WTC11 (cell line): ENCODE measurements at regions not wholly inside any gene's neighbourhood (a gene's known extent, or its start where the extent isn't known, plus 50 kb on each side); places are given as distances from the start of the nearest gene placed in this dataset.

Experiments used
- ATAC-seq: fragments of 200-7000 bp; cut with Tn5 transposase; 2 replicates; pipeline ENCODE4 v1.10.0; 2021; ENCODE audit warnings: mild to moderate bottlenecking, moderate library complexity
- CTCF ChIA-PET: fragments of 300-600 bp; sonication (Branson Sonifier 250); formaldehyde crosslinking; loops from one replicate; lab custom pipeline; 2021; ENCODE audit warnings: antibody characterized with exemption; lab: Charles Lee
- POLR2A ChIA-PET: fragments of 350-600 bp; sonication (Branson Sonifier 250); formaldehyde crosslinking; loops from one replicate; lab custom pipeline; 2021; ENCODE audit warnings: antibody characterized with exemption; lab: Charles Lee
- DNase-seq: peaks from one replicate; pipeline ENCODE4 v3.0.0; 2021; ENCODE audit warnings: low spot score
- H3K27ac Mint-ChIP-seq: 2 replicates; pipeline ENCODE4 v1.8.0; 2021; ENCODE audit warnings: mixed read lengths
- H3K27me3 Mint-ChIP-seq: 2 replicates; pipeline ENCODE4 v1.8.0; 2021; ENCODE audit warnings: low read depth, mild to moderate bottlenecking, moderate library complexity, mixed read lengths
- H3K36me3 Mint-ChIP-seq: 2 replicates; pipeline ENCODE4 v1.8.0; 2021; ENCODE audit warnings: mixed read lengths
- H3K4me1 Mint-ChIP-seq: 2 replicates; pipeline ENCODE4 v1.8.0; 2022; ENCODE audit warnings: mixed read lengths
- H3K4me3 Mint-ChIP-seq: 2 replicates; pipeline ENCODE4 v1.8.0; 2021; ENCODE audit warnings: mild to moderate bottlenecking, moderate library complexity, mixed read lengths
- H3K9me3 Mint-ChIP-seq: 2 replicates; pipeline ENCODE4 v1.8.0; 2021; ENCODE audit warnings: mixed read lengths
- ATF1 ChIP-seq: sonication (generic); formaldehyde crosslinking; IDR thresholded peaks from 2 replicates; pipeline ENCODE4 v1.8.1; 2023; ENCODE audit warnings: mild to moderate bottlenecking, moderate library complexity, missing genetic modification reagents
- CTCF ChIP-seq: fragments of 200-600 bp; IDR thresholded peaks from 2 replicates; pipeline ENCODE4 v1.8.0; 2022; ENCODE audit warnings: antibody characterized with exemption
- GABPB1 ChIP-seq: sonication (generic); formaldehyde crosslinking; IDR thresholded peaks from 2 replicates; pipeline ENCODE4 v1.8.1; 2023; ENCODE audit warnings: mild to moderate bottlenecking, missing genetic modification reagents
- JAZF1 ChIP-seq: fragments of 250-450 bp; sonication (Bioruptor Pico); IDR thresholded peaks from 2 replicates; pipeline ENCODE4 v1.9.0; 2021; ENCODE audit warnings: moderate library complexity, mild to moderate bottlenecking, inconsistent platforms
- NFATC4 ChIP-seq: fragments of 250-450 bp; sonication (Bioruptor Pico); IDR thresholded peaks from 2 replicates; pipeline ENCODE4 v1.9.0; 2021; ENCODE audit warnings: mild to moderate bottlenecking
- OVOL2 ChIP-seq: fragments of 250-450 bp; sonication (Bioruptor Pico); IDR thresholded peaks from 2 replicates; pipeline ENCODE4 v1.9.0; 2021; ENCODE audit warnings: mild to moderate bottlenecking, borderline replicate concordance
- PRRX2 ChIP-seq: fragments of 250-450 bp; sonication (Bioruptor Pico); IDR thresholded peaks from 2 replicates; pipeline ENCODE4 v1.8.0; 2021; ENCODE audit warnings: mild to moderate bottlenecking
- SMAD4 ChIP-seq: sonication (generic); formaldehyde crosslinking; IDR thresholded peaks from 2 replicates; pipeline ENCODE4 v1.8.0; 2022; ENCODE audit warnings: mild to moderate bottlenecking, missing genetic modification reagents
- TCF7 ChIP-seq: sonication (generic); formaldehyde crosslinking; IDR thresholded peaks from 2 replicates; pipeline ENCODE4 v1.8.0; 2022; ENCODE audit warnings: mild to moderate bottlenecking, low read depth, missing genetic modification reagents, moderate library complexity
- ZBTB43 ChIP-seq: sonication (generic); formaldehyde crosslinking; IDR thresholded peaks from 2 replicates; pipeline ENCODE4 v1.8.1; 2023; ENCODE audit warnings: mild to moderate bottlenecking, missing genetic modification reagents
- ZNF138 ChIP-seq: sonication (generic); formaldehyde crosslinking; conservative IDR thresholded peaks from 2 replicates; pipeline ENCODE4 v1.8.1; 2022; ENCODE audit warnings: mild to moderate bottlenecking, moderate library complexity, missing genetic modification reagents
- ZNF263 ChIP-seq: sonication (generic); formaldehyde crosslinking; IDR thresholded peaks from 2 replicates; pipeline ENCODE4 v1.8.1; 2022; ENCODE audit warnings: low read depth, mild to moderate bottlenecking, moderate library complexity, missing genetic modification reagents
- ZNF671 ChIP-seq: fragments of 250-450 bp; sonication (Bioruptor Pico); IDR thresholded peaks from 2 replicates; pipeline ENCODE4 v1.8.0; 2021; ENCODE audit warnings: mild to moderate bottlenecking
- TF ChIP-seq, protein P1 (sequence below): sonication (generic); formaldehyde crosslinking; IDR thresholded peaks from 2 replicates; pipeline ENCODE4 v1.8.0; 2023; ENCODE audit warnings: mild to moderate bottlenecking, missing genetic modification reagents
- TF ChIP-seq, protein P2 (sequence below): fragments of 250-450 bp; sonication (Bioruptor Pico); IDR thresholded peaks from 2 replicates; pipeline ENCODE4 v1.9.0; 2021; ENCODE audit warnings: mild to moderate bottlenecking

GRCh38 chr3:193982258-193982659 lies 153.7 kb upstream of the HES1 start (continued):
- no peak for TF ChIP-seq GABPB1
- TF ChIP-seq CTCF, result no peak
- no peak for TF ChIP-seq ZNF671
- no peak for TF ChIP-seq NFATC4 (CRISPR knock-in tag)
- no peak for TF ChIP-seq ZNF263 (CRISPR knock-in tag)

DNA sequence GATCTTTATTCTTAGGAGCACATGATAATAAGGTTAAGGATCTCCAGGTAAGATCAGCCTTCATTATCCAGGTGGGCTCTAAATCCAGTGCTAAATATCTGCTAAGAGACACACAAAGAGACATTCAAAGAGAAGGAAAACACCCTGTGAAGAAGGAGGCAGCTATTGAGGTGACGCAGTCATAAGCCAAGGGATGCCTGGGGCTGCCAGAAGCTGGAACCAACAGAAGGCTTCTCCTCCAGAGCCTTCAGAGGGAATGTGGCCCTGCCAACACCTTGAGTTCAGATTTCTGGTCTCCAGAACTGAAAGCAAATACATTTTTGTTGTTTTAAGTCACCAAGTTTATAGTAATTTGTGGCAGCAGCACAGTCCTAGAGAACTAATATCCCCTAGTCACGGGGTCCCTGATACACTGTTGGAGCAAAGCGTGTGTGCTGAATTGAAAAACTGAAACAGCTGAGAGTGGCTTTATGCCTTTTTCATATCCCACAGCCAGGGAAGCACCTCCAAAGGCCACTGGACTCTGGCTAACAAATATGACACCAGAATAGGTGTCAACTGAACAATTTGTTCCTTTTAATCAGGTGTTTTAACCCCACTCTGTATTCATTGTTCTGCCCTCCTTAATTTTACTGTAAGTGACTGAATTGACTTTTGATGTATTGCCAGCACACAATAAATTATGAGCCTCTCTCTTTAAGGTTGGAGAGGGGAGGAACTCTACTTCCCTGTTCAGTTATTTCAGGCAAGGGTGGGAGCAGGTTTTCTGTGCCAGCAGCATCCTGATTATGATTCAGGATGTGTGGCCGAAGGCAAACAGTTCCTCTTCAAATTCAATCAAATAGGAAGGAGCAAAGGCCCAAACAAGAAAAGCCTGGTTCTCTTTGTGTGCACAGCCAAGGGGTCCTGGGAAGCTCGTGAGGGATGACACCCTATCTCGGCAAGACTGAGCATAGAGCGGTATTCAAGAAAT lies 151.8 kb upstream of the HES1 start:
- ChIA-PET CTCF (no interaction called here), POLR2A (no interaction called here)
- ATAC-seq, result no peak
- TF ChIP-seq ZNF671 (no peak), SMAD4 (CRISPR knock-in tag) (no peak), PRRX2 (no peak), TCF7 (no peak), ATF1 (CRISPR knock-in tag) (no peak), OVOL2 (no peak), ZBTB43 (CRISPR knock-in tag) (no peak), ZNF138 (CRISPR knock-in tag) (no peak), GABPB1 (no peak), JAZF1 (CRISPR knock-in tag) (no peak), CTCF (no peak)
- TF ChIP-seq, protein P1, sequence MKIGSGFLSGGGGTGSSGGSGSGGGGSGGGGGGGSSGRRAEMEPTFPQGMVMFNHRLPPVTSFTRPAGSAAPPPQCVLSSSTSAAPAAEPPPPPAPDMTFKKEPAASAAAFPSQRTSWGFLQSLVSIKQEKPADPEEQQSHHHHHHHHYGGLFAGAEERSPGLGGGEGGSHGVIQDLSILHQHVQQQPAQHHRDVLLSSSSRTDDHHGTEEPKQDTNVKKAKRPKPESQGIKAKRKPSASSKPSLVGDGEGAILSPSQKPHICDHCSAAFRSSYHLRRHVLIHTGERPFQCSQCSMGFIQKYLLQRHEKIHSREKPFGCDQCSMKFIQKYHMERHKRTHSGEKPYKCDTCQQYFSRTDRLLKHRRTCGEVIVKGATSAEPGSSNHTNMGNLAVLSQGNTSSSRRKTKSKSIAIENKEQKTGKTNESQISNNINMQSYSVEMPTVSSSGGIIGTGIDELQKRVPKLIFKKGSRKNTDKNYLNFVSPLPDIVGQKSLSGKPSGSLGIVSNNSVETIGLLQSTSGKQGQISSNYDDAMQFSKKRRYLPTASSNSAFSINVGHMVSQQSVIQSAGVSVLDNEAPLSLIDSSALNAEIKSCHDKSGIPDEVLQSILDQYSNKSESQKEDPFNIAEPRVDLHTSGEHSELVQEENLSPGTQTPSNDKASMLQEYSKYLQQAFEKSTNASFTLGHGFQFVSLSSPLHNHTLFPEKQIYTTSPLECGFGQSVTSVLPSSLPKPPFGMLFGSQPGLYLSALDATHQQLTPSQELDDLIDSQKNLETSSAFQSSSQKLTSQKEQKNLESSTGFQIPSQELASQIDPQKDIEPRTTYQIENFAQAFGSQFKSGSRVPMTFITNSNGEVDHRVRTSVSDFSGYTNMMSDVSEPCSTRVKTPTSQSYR (CRISPR knock-in tag), result no peak
- TF ChIP-seq, protein P2, sequence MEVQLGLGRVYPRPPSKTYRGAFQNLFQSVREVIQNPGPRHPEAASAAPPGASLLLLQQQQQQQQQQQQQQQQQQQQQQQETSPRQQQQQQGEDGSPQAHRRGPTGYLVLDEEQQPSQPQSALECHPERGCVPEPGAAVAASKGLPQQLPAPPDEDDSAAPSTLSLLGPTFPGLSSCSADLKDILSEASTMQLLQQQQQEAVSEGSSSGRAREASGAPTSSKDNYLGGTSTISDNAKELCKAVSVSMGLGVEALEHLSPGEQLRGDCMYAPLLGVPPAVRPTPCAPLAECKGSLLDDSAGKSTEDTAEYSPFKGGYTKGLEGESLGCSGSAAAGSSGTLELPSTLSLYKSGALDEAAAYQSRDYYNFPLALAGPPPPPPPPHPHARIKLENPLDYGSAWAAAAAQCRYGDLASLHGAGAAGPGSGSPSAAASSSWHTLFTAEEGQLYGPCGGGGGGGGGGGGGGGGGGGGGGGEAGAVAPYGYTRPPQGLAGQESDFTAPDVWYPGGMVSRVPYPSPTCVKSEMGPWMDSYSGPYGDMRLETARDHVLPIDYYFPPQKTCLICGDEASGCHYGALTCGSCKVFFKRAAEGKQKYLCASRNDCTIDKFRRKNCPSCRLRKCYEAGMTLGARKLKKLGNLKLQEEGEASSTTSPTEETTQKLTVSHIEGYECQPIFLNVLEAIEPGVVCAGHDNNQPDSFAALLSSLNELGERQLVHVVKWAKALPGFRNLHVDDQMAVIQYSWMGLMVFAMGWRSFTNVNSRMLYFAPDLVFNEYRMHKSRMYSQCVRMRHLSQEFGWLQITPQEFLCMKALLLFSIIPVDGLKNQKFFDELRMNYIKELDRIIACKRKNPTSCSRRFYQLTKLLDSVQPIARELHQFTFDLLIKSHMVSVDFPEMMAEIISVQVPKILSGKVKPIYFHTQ (CRISPR knock-in tag), result no peak
- Mint-ChIP-seq H3K9me3 (no peaks in the 10 kb centered on the region), H3K27me3 (peaks cover 36% of the 10 kb centered on the region), H3K4me3 (no peak overlapping the region), H3K27ac (no peak overlapping the region), H3K36me3 (no peaks in the 10 kb centered on the region), H3K4me1 (0 out of 2 replicates have a peak, but pooled peaks cover 9% of the 10 kb centered on the region)
- no peak for DNase-seq
